BLaER1 treated with 17β-estradiol and CSF1 and Interleukin-3, amounts not matched to agents 10 nM and 100 nM (cell line): ENCODE measurements at regions not wholly inside any gene's neighbourhood (a gene's known extent, or its start where the extent isn't known, plus 50 kb on each side); places are given as distances from the start of the nearest gene placed in this dataset.

ENCODE experiments used
- H3K27ac ChIP-seq, 11 experiments: shearing (Covaris generic); formaldehyde crosslinking; 2 replicates each; pipeline ENCODE4 v1.8.1; 2022
- H3K27me3 ChIP-seq, 11 experiments: shearing (Covaris generic); formaldehyde crosslinking; 2 replicates each; pipeline ENCODE4 v1.8.1; 2022
- H3K36me3 ChIP-seq, 11 experiments: shearing (Covaris generic); formaldehyde crosslinking; 2 replicates each; pipeline ENCODE4 v1.8.1; 2022
- H3K4me1 ChIP-seq, 10 experiments: shearing (Covaris generic); formaldehyde crosslinking; 2 replicates each; pipeline ENCODE4 v1.8.1; 2022
- H3K4me2 ChIP-seq, 11 experiments: shearing (Covaris generic); formaldehyde crosslinking; 2 replicates each; pipeline ENCODE4 v1.8.1; 2022
- H3K4me3 ChIP-seq, 10 experiments: shearing (Covaris generic); formaldehyde crosslinking; 2 replicates each; pipeline ENCODE4 v1.8.1; 2022
- H3K9ac ChIP-seq, 11 experiments: shearing (Covaris generic); formaldehyde crosslinking; 2 replicates each; pipeline ENCODE4 v1.8.1; 2022
- H3K9me3 ChIP-seq, 11 experiments: shearing (Covaris generic); formaldehyde crosslinking; replicated peaks in 1 of 11; 2 replicates each; pipeline ENCODE4 v1.8.1; 2022
- H4K20me1 ChIP-seq, 11 experiments: shearing (Covaris generic); formaldehyde crosslinking; 2 replicates each; pipeline ENCODE4 v1.8.1; 2022
- Cebpa-rat ChIP-seq, 11 experiments: shearing (Covaris generic); IDR thresholded peaks; 2 replicates each; pipeline ENCODE4 v1.8.1; 2022

GRCh38 chr5:92435781-92436180 is 1052.7 kb upstream of the ARRDC3 start:
- no peak overlapping the region for H3K4me2 ChIP-seq
- no peaks in the 10 kb centered on the region for H4K20me1 ChIP-seq
- H3K9me3 ChIP-seq: peaks cover 0 to 14% (median 11%) of the 10 kb centered on the region in 11 experiments; a peak in 8 of 22 replicates
- no peaks in the 10 kb centered on the region for H3K4me1 ChIP-seq
- H3K4me3 ChIP-seq: no peak overlapping the region
- no peak for TF ChIP-seq Cebpa-rat (IDR thresholded peaks at IDR 0.05)
- H3K27me3 ChIP-seq: no peaks in the 10 kb centered on the region
- H3K27ac ChIP-seq: no peak overlapping the region
- H3K9ac ChIP-seq: no peak overlapping the region
- H3K36me3 ChIP-seq: no peaks in the 10 kb centered on the region

GRCh38 chr5:92429646-92430045 is 1046.5 kb upstream of the ARRDC3 start:
- H4K20me1 ChIP-seq: no peaks in the 10 kb centered on the region
- no peak overlapping the region for H3K4me2 ChIP-seq
- H3K4me3 ChIP-seq: no peak overlapping the region
- H3K9me3 ChIP-seq: peaks cover 0 to 8% (median 4%) of the 10 kb centered on the region in 11 experiments; a peak in 9 of 22 replicates
- H3K27me3 ChIP-seq: no peaks in the 10 kb centered on the region
- H3K9ac ChIP-seq: no peak overlapping the region
- H3K4me1 ChIP-seq: no peaks in the 10 kb centered on the region
- H3K27ac ChIP-seq: no peak overlapping the region
- no peak for TF ChIP-seq Cebpa-rat (IDR thresholded peaks at IDR 0.05)
- no peaks in the 10 kb centered on the region for H3K36me3 ChIP-seq

GRCh38 chr5:92428415-92428814 is 1045.3 kb upstream of the ARRDC3 start:
- H3K27ac ChIP-seq: no peak overlapping the region
- H3K4me2 ChIP-seq: no peak overlapping the region
- no peaks in the 10 kb centered on the region for H3K36me3 ChIP-seq
- peaks cover 6 to 19% (median 11%) of the 10 kb centered on the region in 11 experiments; a peak in 21 of 22 replicates for H3K9me3 ChIP-seq
- no peaks in the 10 kb centered on the region for H3K27me3 ChIP-seq
- TF ChIP-seq Cebpa-rat (IDR thresholded peaks at IDR 0.05): no peak
- H3K9ac ChIP-seq: no peak overlapping the region
- H3K4me3 ChIP-seq: no peak overlapping the region
- no peaks in the 10 kb centered on the region for H3K4me1 ChIP-seq
- H4K20me1 ChIP-seq: no peaks in the 10 kb centered on the region

- Histone ChIP-seq H3K4me2 (no peak overlapping the region), H3K27me3 (no peaks in the 10 kb centered on the region), H3K9me3 (peaks cover 40 to 53% (median 44%) of the 10 kb centered on the region in 11 experiments), H4K20me1 (no peaks in the 10 kb centered on the region), H3K4me3 (no peak overlapping the region), H3K27ac (no peak overlapping the region), H3K4me1 (no peaks in the 10 kb centered on the region), H3K36me3 (no peaks in the 10 kb centered on the region), H3K9ac (no peak overlapping the region)
- TF ChIP-seq Cebpa-rat (IDR thresholded peaks at IDR 0.05): no peak
Observed at GRCh38 chr5:92424785-92425426, 1041.8 kb upstream of the ARRDC3 start.

- Histone ChIP-seq H3K4me2 (no peak overlapping the region), H4K20me1 (no peaks in the 10 kb centered on the region), H3K4me1 (no peaks in the 10 kb centered on the region), H3K9me3 (peaks cover 43 to 62% (median 51%) of the 10 kb centered on the region in 11 experiments), H3K27ac (no peak overlapping the region), H3K4me3 (no peak overlapping the region), H3K27me3 (no peaks in the 10 kb centered on the region), H3K36me3 (no peaks in the 10 kb centered on the region), H3K9ac (no peak overlapping the region)
- TF ChIP-seq Cebpa-rat (IDR thresholded peaks at IDR 0.05): no peak
Observed at GRCh38 chr5:92421942-92422341, 1038.8 kb upstream of the ARRDC3 start.

GRCh38 chr5:92421196-92421595 is 1038.1 kb upstream of the ARRDC3 start:
- H3K36me3 ChIP-seq: no peaks in the 10 kb centered on the region
- H3K9ac ChIP-seq: no peak overlapping the region
- H4K20me1 ChIP-seq: no peaks in the 10 kb centered on the region
- H3K9me3 ChIP-seq: peaks cover 43 to 62% (median 51%) of the 10 kb centered on the region in 11 experiments
- H3K4me2 ChIP-seq: no peak overlapping the region
- H3K4me3 ChIP-seq: no peak overlapping the region
- no peak overlapping the region for H3K27ac ChIP-seq
- TF ChIP-seq Cebpa-rat (IDR thresholded peaks at IDR 0.05): no peak
- H3K27me3 ChIP-seq: no peaks in the 10 kb centered on the region
- H3K4me1 ChIP-seq: no peaks in the 10 kb centered on the region

GRCh38 chr5:92419261-92419660 is 1036.1 kb upstream of the ARRDC3 start:
- Histone ChIP-seq H4K20me1 (no peaks in the 10 kb centered on the region), H3K27ac (no peak overlapping the region), H3K9ac (no peak overlapping the region), H3K4me1 (no peaks in the 10 kb centered on the region), H3K27me3 (no peaks in the 10 kb centered on the region), H3K9me3 (peaks cover 39 to 53% (median 48%) of the 10 kb centered on the region in 11 experiments), H3K4me3 (no peak overlapping the region), H3K4me2 (no peak overlapping the region), H3K36me3 (no peaks in the 10 kb centered on the region)
- no peak for TF ChIP-seq Cebpa-rat (IDR thresholded peaks at IDR 0.05)

- Histone ChIP-seq H3K4me1 (no peaks in the 10 kb centered on the region), H3K36me3 (no peaks in the 10 kb centered on the region), H3K27me3 (no peaks in the 10 kb centered on the region), H4K20me1 (no peaks in the 10 kb centered on the region), H3K4me3 (no peak overlapping the region), H3K9me3 (peaks cover 30 to 45% (median 41%) of the 10 kb centered on the region in 11 experiments), H3K9ac (no peak overlapping the region), H3K4me2 (no peak overlapping the region), H3K27ac (no peak overlapping the region)
- no peak for TF ChIP-seq Cebpa-rat (IDR thresholded peaks at IDR 0.05)
Observed at GRCh38 chr5:92418341-92418740, 1035.2 kb upstream of the ARRDC3 start.

- no peaks in the 10 kb centered on the region for H3K36me3 ChIP-seq
- peaks cover 0 to 3% (median 0%) of the 10 kb centered on the region in 11 experiments; a peak in 1 of 22 replicates for H3K9me3 ChIP-seq
- no peaks in the 10 kb centered on the region for H3K4me1 ChIP-seq
- no peak overlapping the region for H3K4me2 ChIP-seq
- H3K9ac ChIP-seq: no peak overlapping the region
- no peak overlapping the region for H3K4me3 ChIP-seq
- no peaks in the 10 kb centered on the region for H4K20me1 ChIP-seq
- no peak overlapping the region for H3K27ac ChIP-seq
- TF ChIP-seq Cebpa-rat (IDR thresholded peaks at IDR 0.05): no peak
- H3K27me3 ChIP-seq: no peaks in the 10 kb centered on the region
Observed at GRCh38 chr5:92409134-92409533, 1026.0 kb upstream of the ARRDC3 start.

- Histone ChIP-seq H3K27me3 (no peaks in the 10 kb centered on the region), H3K36me3 (no peaks in the 10 kb centered on the region), H3K4me3 (no peak overlapping the region), H3K9ac (no peak overlapping the region), H4K20me1 (no peaks in the 10 kb centered on the region), H3K4me2 (no peak overlapping the region), H3K4me1 (no peaks in the 10 kb centered on the region), H3K9me3 (peaks cover 0 to 3% (median 0%) of the 10 kb centered on the region in 11 experiments; a peak in 1 of 22 replicates), H3K27ac (no peak overlapping the region)
- TF ChIP-seq Cebpa-rat (IDR thresholded peaks at IDR 0.05): no peak
Observed at GRCh38 chr5:92402956-92403702, 1020.0 kb upstream of the ARRDC3 start.
